ENCODE measurements at regions not wholly inside any gene's neighbourhood (a gene's known extent, or its start where the extent isn't known, plus 50 kb on each side); places are given as distances from the start of the nearest gene placed in this dataset.

- H3K4me3 ChIP-seq = no peak overlapping the region
- peaks cover 93% of the 10 kb centered on the region for H3K4me1 ChIP-seq (replicated peaks; ENCODE audit: insufficient read depth)
- peaks cover 72% of the 10 kb centered on the region for H3F3A ChIP-seq (ENCODE audit: insufficient read depth, low read depth)
- no peak overlapping the region for H2AFZ ChIP-seq
- TF ChIP-seq CTCF (conservative IDR thresholded peaks at IDR 0.05) (no peak), EZH2 (IDR thresholded peaks at IDR 0.05; ENCODE audit: low read depth) (no peak)
- H3K27me3 ChIP-seq (ENCODE audit: insufficient read depth, low read depth) = no peaks in the 10 kb centered on the region
- POLR2A ChIA-PET (ENCODE audit: unreplicated experiment) = interaction anchor here (0.8 kb wide), 1 partner anchor 18 kb away, joined by 3 read pairs; no protein-coding TSS in a partner anchor
- peak overlapping the region; percentile 99 for H3K27ac ChIP-seq
- intact Hi-C loops (cut with micrococcal nuclease; ENCODE audit: unreplicated experiment) = loop anchor here (2.0 to 5.0 kb wide), 2 partner anchors 38 to 113 kb away; no protein-coding TSS in a partner anchor
- H3K4me2 ChIP-seq = peak overlapping the region; percentile 77; the same call in 1 of the 2 replicates
- H3K9me3 ChIP-seq (ENCODE audit: insufficient read depth, low read depth) = no peaks in the 10 kb centered on the region
- H3K36me3 ChIP-seq (ENCODE audit: low read depth) = no peaks in the 10 kb centered on the region
- no TSS peak for BruUV-seq (replicated peaks)
- CTCF ChIA-PET = no interaction called here
- H4K20me1 ChIP-seq (ENCODE audit: insufficient read depth) = no peaks in the 10 kb centered on the region
- H3K9me2 ChIP-seq (ENCODE audit: insufficient read depth) = no peaks in the 10 kb centered on the region
- DNase-seq = no peak
- peaks cover 25% of the 10 kb centered on the region for H3K79me2 ChIP-seq (ENCODE audit: low read depth)
Observed at GRCh38 chr6:44039839-44040350, 87.4 kb downstream of the MRPL14 start.

- TF ChIP-seq EZH2 (IDR thresholded peaks at IDR 0.05; ENCODE audit: low read depth) (no peak), CTCF (conservative IDR thresholded peaks at IDR 0.05) (no peak)
- CTCF ChIA-PET = no interaction called here
- peaks cover 94% of the 10 kb centered on the region for H3K4me1 ChIP-seq (replicated peaks; ENCODE audit: insufficient read depth)
- BruUV-seq (replicated peaks) = no TSS peak
- peaks cover 76% of the 10 kb centered on the region for H3F3A ChIP-seq (ENCODE audit: insufficient read depth, low read depth)
- H3K9me2 ChIP-seq (ENCODE audit: insufficient read depth) = no peaks in the 10 kb centered on the region
- no peaks in the 10 kb centered on the region for H3K9me3 ChIP-seq (ENCODE audit: insufficient read depth, low read depth)
- POLR2A ChIA-PET (ENCODE audit: unreplicated experiment) = interaction anchor here (0.5 to 0.6 kb wide), 2 partner anchors 84 to 461 kb away, joined by 3 to 4 read pairs; no protein-coding TSS in a partner anchor
- peak overlapping the region; percentile 77; the same call in 1 of the 2 replicates for H3K4me2 ChIP-seq
- intact Hi-C loops (cut with micrococcal nuclease; ENCODE audit: unreplicated experiment) = no loop called here
- H4K20me1 ChIP-seq (ENCODE audit: insufficient read depth) = no peaks in the 10 kb centered on the region
- H3K4me3 ChIP-seq = no peak overlapping the region
- peak overlapping the region; percentile 99 for H3K27ac ChIP-seq
- no peak for DNase-seq
- no peaks in the 10 kb centered on the region for H3K27me3 ChIP-seq (ENCODE audit: insufficient read depth, low read depth)
- no peaks in the 10 kb centered on the region for H3K36me3 ChIP-seq (ENCODE audit: low read depth)
- H3K79me2 ChIP-seq (ENCODE audit: low read depth) = peaks cover 25% of the 10 kb centered on the region
- H2AFZ ChIP-seq = no peak overlapping the region
Observed at GRCh38 chr6:44039191-44039719, 88.0 kb downstream of the MRPL14 start.

GRCh38 chr6:44038543-44039065, 88.6 kb downstream of the MRPL14 start:
- ChIA-PET POLR2A (ENCODE audit: unreplicated experiment) (interaction anchor here (0.5 to 0.6 kb wide), 2 partner anchors 83 to 460 kb away, joined by 3 to 4 read pairs; no protein-coding TSS in a partner anchor), CTCF (no interaction called here)
- Histone ChIP-seq H3K36me3 (ENCODE audit: low read depth) (no peaks in the 10 kb centered on the region), H3K4me2 (peak overlapping the region; percentile 12; the same call in 1 of the 2 replicates), H3F3A (ENCODE audit: insufficient read depth, low read depth) (peaks cover 76% of the 10 kb centered on the region), H3K79me2 (ENCODE audit: low read depth) (peaks cover 25% of the 10 kb centered on the region), H3K9me3 (ENCODE audit: insufficient read depth, low read depth) (no peaks in the 10 kb centered on the region), H3K4me3 (no peak overlapping the region), H3K9me2 (ENCODE audit: insufficient read depth) (no peaks in the 10 kb centered on the region), H3K27me3 (ENCODE audit: insufficient read depth, low read depth) (no peaks in the 10 kb centered on the region), H2AFZ (no peak overlapping the region), H3K27ac (peak overlapping the region; percentile 21; the same call in 1 of the 2 replicates), H3K4me1 (replicated peaks; ENCODE audit: insufficient read depth) (peaks cover 94% of the 10 kb centered on the region), H4K20me1 (ENCODE audit: insufficient read depth) (no peaks in the 10 kb centered on the region)
- DNase-seq = no peak
- no TSS peak for BruUV-seq (replicated peaks)
- TF ChIP-seq EZH2 (IDR thresholded peaks at IDR 0.05; ENCODE audit: low read depth) (no peak), CTCF (conservative IDR thresholded peaks at IDR 0.05) (no peak)
- intact Hi-C loops (cut with micrococcal nuclease; ENCODE audit: unreplicated experiment) = no loop called here

Measured in PC-9 (cell line).